Activated naive CD4-positive, alpha-beta T cell treated with anti-CD3 and anti-CD28 coated beads, Interleukin-2, amount 50 U/mL, for 72 hours (primary cell): ENCODE measurements at regions not wholly inside any gene's neighbourhood (a gene's known extent, or its start where the extent isn't known, plus 50 kb on each side); places are given as distances from the start of the nearest gene placed in this dataset.
"Not testable (repeated sequence)": the region's sequence is repeated elsewhere in the genome, so short reads cannot be mapped to it uniquely, and the experiment has no call there.

Source experiments
- ATAC-seq, 2 donors: fragments of 150-1000 bp; cut with Tn5 transposase; 2 replicates each; pipeline ENCODE4 v1.10.0; 2021; ENCODE audit warnings: mild to moderate bottlenecking in 2 of 2, moderate library complexity in 2 of 2
- DNase-seq, 2 donors: peaks; one replicate each; pipeline ENCODE4 v3.0.0; 2021 to 2022; ENCODE audit warnings: low spot score in 2 of 2
- H3K27ac Mint-ChIP-seq, 2 donors: one replicate each; pipeline ENCODE4 v1.8.0; 2022; ENCODE audit warnings: mild to moderate bottlenecking in 2 of 2, mixed read lengths in 2 of 2
- H3K36me3 Mint-ChIP-seq, 2 donors: one replicate each; pipeline ENCODE4 v1.8.0; 2022; ENCODE audit warnings: mixed read lengths in 2 of 2
- H3K9me3 Mint-ChIP-seq, 2 donors: one replicate each; pipeline ENCODE4 v1.8.0; 2022; ENCODE audit warnings: mixed read lengths in 2 of 2

GRCh38 chr4:81715757-81716156 is 244.1 kb upstream of the RASGEF1B start:
- H3K27ac Mint-ChIP-seq, result no peak overlapping the region
- ATAC-seq (no peak), DNase-seq (no peak)
- H3K9me3 Mint-ChIP-seq, result peaks cover 0 to 6% of the 10 kb centered on the region in 2 donors
- peaks cover 0 to 12% of the 10 kb centered on the region in 2 donors for H3K36me3 Mint-ChIP-seq

GRCh38 chr4:81715357-81715756 is 243.7 kb upstream of the RASGEF1B start:
- ATAC-seq, H3K9me3 Mint-ChIP-seq, H3K27ac Mint-ChIP-seq, DNase-seq: not testable (repeated sequence)
- H3K36me3 Mint-ChIP-seq, result peaks cover 0 to 12% of the 10 kb centered on the region in 2 donors

DNA sequence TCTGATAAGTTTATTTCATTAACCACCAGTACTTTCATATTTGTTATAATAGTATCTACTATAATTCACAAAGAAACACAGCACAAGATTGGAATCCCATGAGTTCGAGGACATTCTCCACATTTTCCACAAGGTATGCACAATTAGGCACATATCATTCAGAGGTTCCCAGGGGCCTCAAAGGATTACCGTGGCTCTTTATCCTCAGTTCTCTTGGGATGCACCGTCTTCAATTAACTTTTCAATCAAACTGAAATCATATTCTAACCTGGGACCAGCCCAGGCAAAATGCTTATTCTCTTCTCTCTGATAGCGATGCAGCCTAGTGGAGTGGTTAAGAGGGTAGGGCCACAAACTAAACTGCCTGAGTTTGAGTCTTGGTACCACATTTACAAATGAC is 242.6 kb upstream of the RASGEF1B start:
- H3K27ac Mint-ChIP-seq, result no peak overlapping the region
- H3K36me3 Mint-ChIP-seq, result peaks cover 0 to 12% of the 10 kb centered on the region in 2 donors
- no peak for ATAC-seq
- no peak for DNase-seq
- H3K9me3 Mint-ChIP-seq, result peaks cover 0 to 2% of the 10 kb centered on the region in 2 donors

GRCh38 chr4:81712714-81713113 is 241.0 kb upstream of the RASGEF1B start:
- Mint-ChIP-seq H3K9me3 (no peaks in the 10 kb centered on the region), H3K27ac (no peak overlapping the region), H3K36me3 (peaks cover 0 to 8% of the 10 kb centered on the region in 2 donors)
- ATAC-seq (no peak), DNase-seq (no peak)

- H3K9me3 Mint-ChIP-seq, result no peaks in the 10 kb centered on the region
- no peaks in the 10 kb centered on the region for H3K36me3 Mint-ChIP-seq
- DNase-seq (no peak), ATAC-seq (no peak)
- H3K27ac Mint-ChIP-seq, result no peak overlapping the region
Observed at GRCh38 chr4:81704461-81704860, 232.8 kb upstream of the RASGEF1B start.

DNA sequence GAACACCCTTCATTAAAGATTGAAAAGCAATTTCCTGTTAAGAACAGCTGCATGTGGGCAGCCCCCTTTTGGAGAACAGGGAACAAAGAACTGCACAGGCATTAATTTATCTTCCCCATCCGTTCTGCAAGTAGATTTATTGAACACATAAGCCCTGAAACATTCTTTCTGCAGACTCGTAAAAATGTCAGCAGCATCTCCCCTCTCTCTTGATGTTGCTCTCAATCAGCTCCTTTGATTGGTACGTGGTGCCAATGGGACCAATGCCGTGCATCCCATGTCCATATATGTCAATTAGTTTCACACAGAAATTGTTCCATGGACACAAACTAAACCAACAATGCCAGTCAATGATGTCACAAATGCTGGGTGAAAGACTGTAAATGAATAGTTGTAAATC is 228.5 kb upstream of the RASGEF1B start:
- no peak for ATAC-seq
- DNase-seq, result no peak
- H3K27ac Mint-ChIP-seq, result no peak overlapping the region
- H3K9me3 Mint-ChIP-seq, result no peaks in the 10 kb centered on the region
- no peaks in the 10 kb centered on the region for H3K36me3 Mint-ChIP-seq

DNA sequence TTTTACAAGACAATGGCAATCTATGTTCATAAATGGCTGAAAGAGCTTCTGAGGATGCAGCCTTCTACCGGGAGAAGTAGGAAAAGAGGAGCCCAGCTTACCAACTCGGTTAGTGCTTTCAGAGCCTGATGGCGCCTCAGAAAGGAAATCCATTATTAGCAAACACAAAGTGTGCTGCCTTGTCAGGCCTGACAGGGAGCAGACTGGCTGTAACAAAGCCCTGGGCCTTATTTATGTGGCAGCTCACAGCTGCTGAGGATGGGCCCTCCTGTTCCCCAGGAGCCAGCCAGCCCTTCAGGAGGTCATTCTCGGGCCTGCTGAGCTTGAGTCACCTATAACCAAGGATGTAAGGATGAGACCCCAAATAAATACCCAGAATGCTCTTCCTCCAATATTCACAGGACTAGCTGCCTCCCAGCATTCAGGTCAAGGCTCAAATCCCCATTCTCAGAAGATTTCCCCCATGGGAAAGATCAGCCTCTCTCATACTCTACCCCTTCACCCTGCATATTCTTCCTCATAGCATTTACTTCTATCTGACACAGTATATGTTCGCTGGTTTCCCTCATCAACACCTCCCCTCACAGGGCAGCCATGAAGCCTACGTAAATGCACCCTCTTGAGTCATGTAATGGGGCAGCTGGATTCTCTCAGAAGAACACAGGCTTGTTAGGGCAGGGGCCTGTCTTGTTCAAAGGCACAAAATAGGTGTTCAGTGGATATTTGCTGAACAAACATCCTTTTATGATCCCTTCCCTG is 227.0 kb upstream of the RASGEF1B start:
- ATAC-seq, result no peak
- Mint-ChIP-seq H3K9me3 (no peaks in the 10 kb centered on the region), H3K36me3 (no peaks in the 10 kb centered on the region), H3K27ac (no peak overlapping the region)
- no peak for DNase-seq

- no peak overlapping the region for H3K27ac Mint-ChIP-seq
- no peak for DNase-seq
- no peak for ATAC-seq
- H3K36me3 Mint-ChIP-seq, result no peaks in the 10 kb centered on the region
- H3K9me3 Mint-ChIP-seq, result peaks cover 0 to 4% of the 10 kb centered on the region in 2 donors
Observed at GRCh38 chr4:81694176-81694913, 222.6 kb upstream of the RASGEF1B start.

GRCh38 chr4:81690871-81691270 is 219.2 kb upstream of the RASGEF1B start:
- Mint-ChIP-seq H3K36me3 (no peaks in the 10 kb centered on the region), H3K27ac (no peak overlapping the region), H3K9me3 (peaks cover 0 to 4% of the 10 kb centered on the region in 2 donors)
- DNase-seq (no peak), ATAC-seq (no peak)

GRCh38 chr4:81688085-81688484 is 216.4 kb upstream of the RASGEF1B start:
- no peaks in the 10 kb centered on the region for H3K36me3 Mint-ChIP-seq
- DNase-seq (no peak), ATAC-seq (no peak)
- H3K9me3 Mint-ChIP-seq, result no peaks in the 10 kb centered on the region
- no peak overlapping the region for H3K27ac Mint-ChIP-seq

DNA sequence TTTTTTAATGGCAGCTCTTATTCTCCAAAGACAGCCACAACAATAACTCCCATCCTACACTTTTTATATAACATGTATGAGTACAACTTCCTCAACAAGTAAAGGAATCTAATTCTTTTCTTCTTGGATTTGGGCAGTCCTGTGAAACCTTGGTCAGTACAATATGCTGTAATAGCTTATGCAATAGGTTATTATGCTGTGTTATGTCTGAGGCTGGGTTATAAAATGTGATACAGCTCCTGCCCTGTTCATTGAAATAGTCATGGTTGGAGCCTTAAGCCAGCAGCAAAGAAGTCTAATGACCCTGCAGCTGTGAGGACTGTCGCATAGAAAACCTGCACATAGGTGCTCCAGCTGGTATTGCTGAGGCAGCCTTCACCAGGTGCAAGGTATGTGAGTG is 215.8 kb upstream of the RASGEF1B start:
- ATAC-seq (no peak), DNase-seq (no peak)
- no peaks in the 10 kb centered on the region for H3K9me3 Mint-ChIP-seq
- H3K36me3 Mint-ChIP-seq, result no peaks in the 10 kb centered on the region
- no peak overlapping the region for H3K27ac Mint-ChIP-seq

DNA sequence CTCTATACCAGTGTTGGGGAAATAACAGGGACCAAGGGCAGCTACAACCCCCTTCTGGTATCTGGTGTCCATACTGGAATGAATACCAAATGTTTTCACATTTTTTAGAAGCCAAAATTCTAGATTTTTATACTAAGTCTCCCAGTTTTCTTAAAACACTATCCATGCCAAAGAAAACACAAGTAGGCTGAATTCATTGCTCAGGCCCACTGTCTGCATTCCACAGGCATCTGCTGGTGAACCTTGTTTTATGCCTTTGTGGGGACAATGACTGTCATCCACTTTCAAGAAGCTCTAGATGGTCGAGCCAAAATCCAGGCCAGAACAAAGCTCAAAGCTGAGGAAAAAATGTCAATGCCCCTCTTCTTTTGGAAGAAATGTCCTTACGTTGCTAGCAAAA is 213.4 kb upstream of the RASGEF1B start:
- Mint-ChIP-seq H3K36me3 (no peaks in the 10 kb centered on the region), H3K27ac (no peak overlapping the region), H3K9me3 (no peaks in the 10 kb centered on the region)
- ATAC-seq, result no peak
- DNase-seq, result no peak

- no peak overlapping the region for H3K27ac Mint-ChIP-seq
- ATAC-seq (no peak), DNase-seq (no peak)
- no peaks in the 10 kb centered on the region for H3K9me3 Mint-ChIP-seq
- no peaks in the 10 kb centered on the region for H3K36me3 Mint-ChIP-seq
Observed at GRCh38 chr4:81684352-81684751, 212.6 kb upstream of the RASGEF1B start.

- no peaks in the 10 kb centered on the region for H3K36me3 Mint-ChIP-seq
- ATAC-seq (no peak), DNase-seq (no peak)
- no peak overlapping the region for H3K27ac Mint-ChIP-seq
- no peaks in the 10 kb centered on the region for H3K9me3 Mint-ChIP-seq
Observed at GRCh38 chr4:81682492-81682891, 210.8 kb upstream of the RASGEF1B start.

DNA sequence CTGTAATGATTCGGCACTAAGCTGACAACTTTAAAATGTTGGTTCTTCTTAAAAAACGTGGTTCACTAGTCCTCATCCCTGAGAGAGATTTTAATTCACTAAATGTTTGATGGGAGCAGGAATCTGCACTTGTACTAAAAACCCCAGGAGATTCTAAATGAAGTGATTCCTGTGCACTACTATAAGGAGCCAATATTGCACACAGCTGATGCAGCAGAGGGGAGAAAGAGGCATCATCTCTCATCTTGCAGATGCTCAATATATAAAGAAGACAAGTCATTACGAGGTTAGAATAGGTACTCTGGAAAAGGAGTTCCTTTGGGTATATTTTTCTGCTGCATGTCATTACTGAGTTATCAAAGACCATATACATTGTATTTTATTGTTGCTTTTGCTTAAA is 207.6 kb upstream of the RASGEF1B start:
- DNase-seq (no peak), ATAC-seq (no peak)
- H3K36me3 Mint-ChIP-seq, result no peaks in the 10 kb centered on the region
- H3K27ac Mint-ChIP-seq, result no peak overlapping the region
- H3K9me3 Mint-ChIP-seq, result no peaks in the 10 kb centered on the region

DNA sequence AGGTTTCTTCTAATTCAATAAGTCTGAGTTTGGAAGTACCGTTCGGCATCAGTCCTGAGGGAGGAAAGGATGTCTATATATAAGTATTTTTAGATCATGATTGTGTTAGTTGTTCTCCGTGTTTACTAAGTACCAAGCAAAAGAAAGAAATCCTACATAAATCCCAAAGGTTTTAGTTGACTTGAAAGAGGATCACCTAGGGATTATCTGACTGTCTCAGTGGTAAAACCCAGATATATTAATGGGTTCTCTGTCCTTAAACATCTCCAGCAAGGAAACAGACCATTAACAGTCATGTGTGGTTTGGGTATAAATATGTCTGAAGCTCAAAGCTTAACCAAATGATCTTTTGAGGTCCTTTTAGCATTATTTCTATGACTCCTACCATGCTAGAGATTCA is 207.1 kb upstream of the RASGEF1B start:
- Mint-ChIP-seq H3K27ac (no peak overlapping the region), H3K9me3 (no peaks in the 10 kb centered on the region), H3K36me3 (no peaks in the 10 kb centered on the region)
- ATAC-seq (no peak), DNase-seq (no peak)

DNA sequence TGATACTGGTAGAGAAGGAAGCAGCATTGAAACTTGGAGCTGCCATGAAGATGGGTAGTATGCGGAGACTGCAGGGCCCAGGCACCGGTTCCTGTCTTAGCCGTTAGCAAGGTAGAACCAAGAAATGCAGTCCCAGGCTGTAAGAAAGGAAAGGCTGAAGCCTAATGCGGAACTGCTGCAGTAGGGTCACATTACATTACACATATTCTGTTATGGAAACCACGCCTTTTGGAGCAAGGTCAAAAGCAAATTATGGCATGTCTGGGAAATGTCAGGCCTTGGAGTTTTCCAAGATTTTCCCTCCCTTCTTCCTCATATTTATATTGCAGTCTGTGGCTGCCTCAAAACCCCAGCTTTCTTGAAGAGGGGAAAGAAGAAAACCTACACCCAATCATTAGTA is 204.8 kb upstream of the RASGEF1B start:
- no peak for DNase-seq
- ATAC-seq, result no peak
- Mint-ChIP-seq H3K27ac (no peak overlapping the region), H3K9me3 (no peaks in the 10 kb centered on the region), H3K36me3 (no peaks in the 10 kb centered on the region)
